D341Med (cell line): ENCODE measurements at regions not wholly inside any gene's neighbourhood (a gene's known extent, or its start where the extent isn't known, plus 50 kb on each side); places are given as distances from the start of the nearest gene placed in this dataset.

ENCODE experiments used
- DNase-seq: peaks from one replicate; pipeline ENCODE4 v3.0.0; 2012; ENCODE audit warnings: low spot score

DNA sequence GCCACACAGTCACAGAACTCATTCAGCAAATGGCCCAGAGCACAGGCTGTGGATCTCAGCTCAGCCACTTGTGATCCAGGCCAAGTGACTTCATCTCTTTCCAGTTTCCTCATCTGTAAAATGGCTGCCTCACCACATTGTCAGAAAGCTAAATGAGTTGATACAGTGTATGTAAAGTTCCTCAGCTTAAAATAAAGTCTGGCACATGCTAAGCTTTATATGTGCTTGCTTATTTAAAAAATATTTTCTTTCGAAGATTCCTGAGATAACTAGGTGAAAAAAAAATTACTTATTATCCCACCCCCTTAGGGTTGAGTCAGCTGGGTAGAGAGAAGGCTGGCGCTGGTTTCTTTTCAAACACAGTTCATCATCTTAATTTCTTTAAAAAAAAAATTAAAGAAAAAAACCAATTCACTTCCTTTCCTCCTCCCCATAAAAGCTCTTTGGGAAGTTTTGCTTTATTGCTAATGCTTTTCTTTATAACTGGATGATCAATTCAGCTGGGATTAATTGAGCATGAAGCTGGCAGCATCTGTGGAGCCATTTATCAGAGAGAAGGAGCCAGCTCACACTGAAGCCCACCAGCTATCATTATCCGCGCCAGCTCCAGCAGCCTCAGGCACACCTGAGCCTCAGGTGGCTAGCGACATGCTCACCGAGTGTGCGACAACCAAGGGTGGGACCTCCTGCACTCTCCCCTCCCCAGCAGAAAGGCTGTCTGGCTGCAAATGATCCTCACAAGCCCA is 354.9 kb downstream of the FOXO1 start:
- no peak for DNase-seq

DNA sequence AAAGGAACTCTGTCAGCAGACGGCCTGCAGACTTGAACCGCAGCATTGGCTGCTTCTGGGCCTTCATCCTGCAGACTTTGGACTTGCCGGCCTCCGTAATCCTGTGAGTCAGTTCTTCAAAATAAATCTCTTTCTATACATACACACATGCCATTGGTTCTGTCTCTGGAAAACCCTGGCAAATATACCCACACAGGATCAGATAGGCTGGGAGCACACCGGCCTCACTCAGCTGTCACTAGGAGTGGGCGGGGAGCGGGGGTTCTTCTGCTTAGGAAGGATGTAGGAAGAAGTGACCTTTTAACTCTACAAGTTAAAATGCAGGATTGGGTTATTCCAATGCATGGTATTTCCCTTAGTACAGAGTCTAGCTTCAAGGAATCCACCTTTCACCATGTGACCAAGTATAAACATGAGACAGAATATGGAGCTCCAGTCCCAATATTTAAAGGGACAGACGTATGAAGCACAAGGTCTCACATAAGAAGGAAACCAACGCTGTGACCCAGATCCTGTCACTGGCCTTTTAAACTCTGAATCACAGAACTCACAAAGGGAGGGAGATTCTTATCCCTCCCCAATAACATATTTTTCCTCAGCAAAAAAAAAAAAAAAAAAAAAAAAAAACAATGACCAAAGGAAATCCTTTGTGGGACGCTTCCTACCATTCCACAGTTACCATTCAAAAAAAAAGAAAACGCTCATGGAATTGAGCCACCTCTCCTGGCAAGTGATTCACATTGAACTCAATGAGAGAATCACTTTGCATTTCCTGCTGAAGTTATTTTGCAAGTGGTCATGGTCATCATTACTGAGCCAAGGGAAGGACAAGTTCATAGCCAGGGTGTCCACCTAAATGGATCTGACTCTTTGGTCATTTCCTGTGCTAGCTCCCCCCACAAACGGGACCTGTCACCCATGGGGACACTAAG is 352.9 kb downstream of the FOXO1 start:
- no peak for DNase-seq

DNA sequence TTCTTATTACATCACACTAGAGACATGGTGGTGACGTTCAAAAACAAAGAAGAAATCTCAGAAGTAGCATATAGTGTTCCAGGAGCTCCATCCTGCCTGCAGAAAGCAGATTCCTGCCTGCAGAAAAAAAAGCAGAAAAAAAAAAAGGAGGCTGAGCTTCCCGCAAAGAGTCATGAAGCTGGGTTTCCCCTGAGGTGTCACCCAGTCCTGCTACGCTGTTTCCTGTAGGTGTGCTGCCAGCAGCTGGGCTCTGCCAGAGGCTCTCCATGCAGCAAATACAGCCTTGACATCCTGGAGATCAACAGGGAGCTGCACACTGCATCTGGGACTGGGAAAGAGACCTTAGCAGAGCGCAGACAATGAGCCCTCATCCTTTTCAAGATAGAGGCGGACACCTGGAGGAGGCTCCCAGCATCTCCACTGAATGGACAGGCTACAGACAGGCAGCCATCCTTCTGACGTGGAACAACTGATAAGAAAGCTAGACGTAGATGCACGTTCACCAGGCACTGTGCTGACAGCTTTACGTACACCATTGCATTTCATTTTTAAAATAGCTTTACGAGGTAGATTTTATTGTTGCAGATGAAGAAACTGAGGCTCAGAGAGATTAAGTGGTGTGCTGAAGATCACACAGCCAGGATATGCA is 350.9 kb downstream of the FOXO1 start:
- no peak for DNase-seq

DNA sequence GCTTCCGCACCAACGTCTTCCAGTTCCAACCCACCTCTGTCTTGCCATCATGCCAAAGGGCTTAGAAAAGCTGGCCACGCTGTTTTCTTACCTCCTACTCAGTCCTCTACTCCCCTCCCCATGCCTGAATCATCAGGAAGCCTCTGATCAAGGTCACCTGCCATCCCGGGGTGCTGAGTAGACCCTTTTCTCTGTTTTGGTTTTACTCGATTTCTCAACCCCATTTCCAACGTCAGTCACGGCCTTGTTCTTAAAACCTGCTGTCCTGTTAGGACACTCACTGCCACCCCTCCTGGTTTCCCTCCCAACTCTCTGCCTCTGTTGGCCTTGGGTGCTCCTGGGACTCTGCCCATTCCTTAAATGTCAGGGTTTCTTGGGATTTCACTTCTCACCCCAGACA is 350.1 kb downstream of the FOXO1 start:
- no peak for DNase-seq

DNA sequence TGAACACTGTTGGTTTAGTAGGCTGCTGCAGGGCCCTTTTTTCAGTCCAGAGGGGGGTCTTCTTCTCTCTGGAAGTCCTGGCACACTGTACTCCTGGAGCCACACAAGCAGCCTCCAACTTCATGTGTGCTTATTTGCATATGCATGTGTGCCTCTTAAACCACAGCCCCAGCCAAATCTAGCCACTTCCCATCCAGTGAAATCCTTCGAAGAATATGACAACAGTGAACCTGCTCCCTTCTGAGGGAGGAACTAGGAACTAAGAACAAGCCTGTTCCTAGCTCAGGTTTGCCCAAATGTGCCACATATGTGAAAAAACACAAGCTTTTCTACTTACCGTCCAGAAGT is 348.5 kb downstream of the FOXO1 start:
- no peak for DNase-seq

DNA sequence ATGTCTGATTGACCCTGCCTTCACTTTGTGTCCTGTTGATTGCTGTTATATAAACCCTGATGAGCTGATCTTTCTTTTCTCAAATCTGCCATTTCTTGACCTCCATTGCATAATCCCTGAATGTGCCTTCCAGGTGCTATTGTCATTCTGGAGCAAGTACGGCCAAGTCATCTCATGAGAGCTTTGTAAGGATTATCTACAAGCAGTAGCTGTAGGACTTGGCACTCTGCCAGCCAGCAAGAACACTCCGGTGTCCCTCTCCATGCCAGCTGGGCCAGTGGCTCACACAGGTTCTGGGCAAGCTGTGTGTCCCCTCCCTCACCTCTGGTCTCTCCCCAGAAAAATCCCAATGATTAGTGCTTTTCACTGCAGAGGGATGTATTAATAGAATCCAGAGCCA is 348.1 kb downstream of the FOXO1 start:
- no peak for DNase-seq

DNA sequence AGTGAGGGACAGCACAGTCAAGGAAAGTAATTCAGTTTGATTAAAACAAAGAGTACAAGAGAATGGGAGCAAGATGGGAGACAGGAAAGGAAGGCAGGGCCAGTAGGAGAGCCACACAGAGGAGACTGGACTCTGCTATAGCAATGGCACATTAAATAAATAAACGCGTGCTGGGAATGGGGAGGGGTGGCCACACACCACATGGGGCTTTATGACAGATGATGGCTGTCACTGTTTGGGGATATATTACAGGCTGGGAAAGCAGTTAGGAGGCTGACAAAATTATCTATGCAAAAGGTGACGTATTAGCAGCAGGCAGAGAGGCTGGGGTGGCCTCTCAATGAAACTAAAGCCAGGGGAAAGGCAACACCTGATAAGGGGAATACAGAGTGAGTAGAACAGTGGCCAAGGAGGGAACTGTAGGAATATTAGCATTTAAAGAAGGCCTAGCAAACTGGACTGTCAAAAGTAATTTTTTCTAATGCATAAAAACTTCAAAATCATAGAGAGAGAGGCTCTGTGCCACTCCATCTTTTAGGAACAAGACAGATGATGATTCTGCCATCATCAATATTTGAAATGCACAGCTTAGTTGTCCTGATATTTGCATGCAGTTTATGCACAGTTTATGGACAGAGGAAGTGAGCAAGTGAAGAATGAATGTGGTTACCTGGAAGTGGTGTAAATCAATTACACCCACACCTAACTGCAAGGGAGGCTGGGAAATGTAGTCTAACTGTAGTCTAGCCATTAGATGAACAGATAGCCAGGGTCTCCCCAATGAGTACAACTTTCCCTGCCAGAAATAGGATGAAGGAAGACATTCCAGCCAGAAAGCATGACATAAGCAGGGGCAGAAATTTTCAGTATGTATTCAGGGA is 346.5 kb downstream of the FOXO1 start:
- no peak for DNase-seq

DNA sequence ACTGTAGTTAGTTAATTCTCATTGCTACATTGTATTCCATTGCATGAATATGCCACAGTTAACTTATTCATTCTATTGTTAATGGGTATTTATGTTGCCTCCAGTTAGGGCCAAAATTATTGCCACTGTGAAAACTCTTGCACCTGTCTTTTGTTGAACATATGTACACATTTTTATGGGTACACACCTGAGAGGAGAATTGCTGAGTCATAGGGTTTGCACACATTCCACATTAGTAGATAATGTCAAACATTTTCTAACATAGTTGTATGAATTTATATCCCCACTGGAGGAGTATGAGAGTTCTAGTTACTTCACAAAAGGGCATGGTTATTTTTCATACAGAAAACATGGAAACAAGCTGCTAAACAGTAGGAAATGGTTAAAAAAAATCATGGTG is 338.4 kb downstream of the FOXO1 start:
- no peak for DNase-seq

DNA sequence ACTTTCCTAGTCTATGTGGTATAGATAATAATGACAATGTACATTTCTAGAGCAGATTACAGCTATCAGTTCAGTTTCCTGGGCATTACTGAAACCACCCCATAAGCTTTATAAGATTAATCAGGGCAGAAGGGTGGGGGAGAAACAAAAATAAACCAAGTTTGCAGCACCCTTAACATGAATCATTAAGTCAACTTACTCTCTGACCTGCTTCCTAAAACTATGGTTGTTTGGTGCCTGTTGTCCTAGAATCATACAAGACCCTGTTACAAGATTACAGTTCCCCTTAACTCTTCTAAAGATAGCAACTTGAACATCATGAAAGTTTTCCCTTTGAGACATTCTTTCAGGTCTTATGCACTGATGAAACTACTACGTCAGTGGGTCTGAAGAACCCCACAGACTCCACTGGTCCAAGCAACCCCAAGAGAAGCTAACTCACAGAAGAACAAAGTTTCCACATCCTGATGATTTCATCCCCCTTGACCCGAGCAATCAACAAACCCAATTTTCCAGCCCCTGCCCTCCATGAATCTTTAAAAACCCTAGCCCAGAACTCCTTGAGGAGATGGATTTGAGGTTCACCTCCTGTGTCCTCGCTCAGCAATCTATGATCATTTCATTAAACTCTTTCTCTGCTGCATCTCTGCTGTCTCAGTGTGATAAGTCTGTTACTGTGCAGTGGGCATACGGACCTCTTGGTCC is 336.5 kb downstream of the FOXO1 start:
- no peak for DNase-seq

DNA sequence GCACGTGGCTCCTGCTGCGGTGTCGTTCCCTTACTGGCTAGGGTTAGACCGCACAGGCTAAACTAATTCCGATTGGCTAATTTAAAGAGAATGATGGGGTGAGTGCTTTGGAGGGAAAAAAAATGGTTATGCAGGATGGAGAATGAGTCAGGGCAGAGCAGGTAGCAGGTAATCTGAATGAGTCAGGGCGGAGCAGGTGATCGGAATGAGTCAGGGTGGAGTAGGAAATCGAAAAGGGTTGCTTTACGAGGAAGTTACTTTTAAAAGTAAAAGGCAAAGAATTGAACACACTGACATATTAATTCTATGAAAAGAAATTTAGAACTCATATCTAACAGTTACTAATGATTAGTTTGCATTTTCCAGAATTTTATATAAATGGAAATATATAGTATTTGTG is 335.5 kb downstream of the FOXO1 start:
- DNase-seq: no peak

DNA sequence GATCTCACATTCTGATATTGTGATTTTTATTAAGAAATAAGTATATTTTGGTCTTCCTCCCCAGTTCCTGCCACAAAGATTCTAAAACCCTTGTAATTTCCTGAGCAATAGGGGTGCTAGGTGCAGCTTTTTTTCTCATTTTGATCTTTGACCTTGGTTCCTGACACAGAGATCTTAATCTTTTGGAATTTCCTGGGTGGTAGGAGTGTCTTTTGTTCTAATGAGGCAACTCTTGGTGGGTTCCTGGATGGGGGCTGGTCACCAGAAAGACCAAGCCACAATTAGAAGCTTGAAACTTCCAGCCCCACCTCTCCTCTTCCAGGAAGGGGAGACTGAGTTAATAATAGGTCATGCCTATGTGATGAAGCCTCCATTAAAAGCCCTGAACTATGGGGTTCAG is 334.6 kb downstream of the FOXO1 start:
- DNase-seq: no peak

DNA sequence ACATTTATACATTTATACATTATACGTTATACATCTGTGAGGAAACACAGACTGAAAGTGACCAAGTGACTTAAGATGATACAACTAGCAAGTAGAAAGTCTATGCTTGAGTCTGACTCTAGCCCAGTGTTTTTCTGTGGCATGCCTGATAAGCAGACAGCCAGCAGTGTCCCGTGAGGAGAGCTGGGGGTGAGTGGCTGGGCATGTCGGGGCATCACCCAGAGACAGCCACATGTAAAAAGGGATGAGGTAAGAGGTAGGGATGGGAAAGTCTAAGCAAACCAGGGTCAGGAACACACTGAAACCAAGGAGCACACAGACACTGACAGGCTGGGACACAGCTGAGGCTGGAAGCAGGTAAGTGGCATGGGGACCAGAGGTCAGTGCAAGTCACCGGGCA is 333.2 kb downstream of the FOXO1 start:
- no peak for DNase-seq

DNA sequence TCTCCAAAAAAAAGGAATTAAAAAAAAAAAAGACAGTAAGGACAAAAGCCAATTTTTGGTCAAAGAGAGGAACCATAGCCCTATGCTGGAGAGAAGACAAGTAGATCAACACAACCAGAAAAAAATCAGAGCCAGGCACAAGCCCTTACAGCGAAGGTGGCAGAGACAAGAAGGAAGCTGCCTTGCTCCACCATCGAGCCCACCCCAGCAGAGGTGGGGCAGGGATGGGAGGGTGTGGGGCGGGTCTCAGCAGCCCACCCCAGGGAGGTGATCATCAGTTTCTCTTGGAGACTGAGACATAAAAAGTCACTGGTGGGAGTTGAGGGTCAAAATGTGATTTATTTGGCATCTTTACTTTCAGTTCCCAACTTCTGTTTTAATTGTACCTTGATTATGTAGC is 332.4 kb downstream of the FOXO1 start:
- no peak for DNase-seq

DNA sequence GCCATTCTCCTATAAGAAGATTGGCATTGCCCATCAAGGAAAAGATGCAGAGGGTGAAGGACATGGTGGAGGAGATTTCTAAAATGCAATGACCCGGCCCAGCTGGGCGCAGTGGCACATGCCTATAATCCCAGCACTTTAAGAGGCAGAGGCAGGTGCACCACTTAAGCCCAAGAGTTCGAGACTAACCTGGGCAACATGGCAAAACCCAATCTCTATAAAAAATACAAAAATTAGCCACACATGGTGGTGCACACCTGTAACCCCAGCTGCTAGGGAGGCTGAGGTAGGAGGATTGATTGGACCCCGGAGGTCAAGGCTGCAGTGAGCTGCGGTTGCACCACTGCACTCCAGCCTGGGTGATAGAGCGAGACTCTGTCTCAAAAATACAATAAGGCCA is 331.8 kb downstream of the FOXO1 start:
- DNase-seq: no peak

DNA sequence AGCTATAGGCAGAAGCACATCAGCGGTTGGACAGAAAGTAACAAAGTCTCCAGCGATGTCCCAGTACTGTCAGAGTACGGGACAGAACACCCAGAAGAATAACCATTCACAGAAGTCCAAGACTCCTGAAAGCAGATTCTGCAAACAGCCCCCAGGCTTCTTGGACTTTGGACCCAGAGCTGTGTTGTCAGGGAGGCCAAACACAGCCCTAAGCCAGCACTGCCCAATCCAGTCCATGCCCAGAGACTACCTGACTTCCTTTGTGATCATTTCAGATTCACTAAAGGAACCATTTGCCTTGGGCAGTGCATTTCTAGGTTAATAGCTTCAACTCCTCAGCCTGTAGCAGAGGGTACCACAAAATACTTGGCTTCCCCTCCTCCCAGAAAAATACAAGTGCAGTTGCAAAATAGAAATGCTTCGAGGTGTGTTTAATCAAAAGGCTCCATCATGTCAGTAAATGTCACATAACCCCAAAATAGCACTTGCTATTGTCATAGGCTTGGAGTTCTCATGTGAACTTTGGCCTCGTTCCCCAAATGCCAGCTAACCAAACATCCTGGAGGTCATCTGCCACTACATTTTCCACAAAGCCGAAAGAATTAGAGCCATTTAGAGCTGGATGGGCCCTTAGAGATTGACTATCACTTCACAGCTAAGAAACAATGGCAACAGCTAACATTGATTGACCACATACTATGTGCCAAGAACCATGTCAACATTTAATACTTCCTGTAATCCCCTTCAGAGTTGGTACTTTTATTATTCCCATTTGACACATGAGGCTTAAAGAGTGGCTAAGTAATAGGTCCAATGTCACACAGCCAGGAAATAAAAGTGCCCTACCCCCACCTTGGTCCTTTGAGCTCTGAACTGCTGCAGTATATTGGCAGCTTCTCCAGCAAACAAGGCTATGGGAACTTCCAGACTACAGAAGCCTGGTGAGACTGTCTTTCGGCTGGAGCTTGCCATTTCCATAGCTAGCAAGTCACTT is 329.9 kb downstream of the FOXO1 start:
- no peak for DNase-seq

DNA sequence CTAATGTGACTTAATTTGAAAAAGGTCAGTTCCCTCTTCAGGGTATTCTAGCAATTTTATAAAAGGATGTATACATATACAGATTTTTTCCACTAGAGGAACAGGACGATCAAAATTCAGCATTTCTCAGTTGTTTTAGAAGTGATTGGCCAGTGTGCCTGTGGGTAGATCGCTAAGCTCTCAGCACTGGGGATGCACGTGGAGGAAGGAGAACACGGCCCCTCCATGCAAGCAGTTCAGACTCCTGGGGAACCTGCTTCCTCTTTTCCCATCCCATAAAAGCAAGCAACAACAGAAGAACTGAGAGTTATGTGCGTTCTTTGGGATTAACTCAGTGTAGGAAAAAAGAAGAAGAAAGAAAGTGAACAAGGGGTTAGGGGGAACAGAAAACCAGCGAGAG is 328.8 kb downstream of the FOXO1 start:
- DNase-seq: no peak

DNA sequence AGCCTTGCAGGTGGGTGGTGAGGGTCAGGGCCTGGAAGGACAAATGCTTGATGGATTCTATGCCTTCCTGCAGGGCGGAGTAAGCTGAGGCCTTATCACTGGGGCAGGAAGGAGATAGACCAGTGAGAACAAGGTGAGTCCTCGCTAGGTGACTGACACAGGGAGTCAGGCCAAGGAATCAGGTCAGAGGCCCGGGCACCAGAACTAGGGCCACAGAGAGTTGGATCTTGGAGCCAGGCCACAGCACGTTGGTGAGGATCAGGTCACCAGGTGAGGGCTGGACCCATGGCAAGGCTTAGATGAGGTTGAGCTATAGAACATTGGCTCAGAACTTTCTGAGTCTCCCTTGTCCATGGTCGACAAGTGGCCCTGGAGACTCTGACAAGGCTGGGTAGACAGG is 328.2 kb downstream of the FOXO1 start:
- no peak for DNase-seq

DNA sequence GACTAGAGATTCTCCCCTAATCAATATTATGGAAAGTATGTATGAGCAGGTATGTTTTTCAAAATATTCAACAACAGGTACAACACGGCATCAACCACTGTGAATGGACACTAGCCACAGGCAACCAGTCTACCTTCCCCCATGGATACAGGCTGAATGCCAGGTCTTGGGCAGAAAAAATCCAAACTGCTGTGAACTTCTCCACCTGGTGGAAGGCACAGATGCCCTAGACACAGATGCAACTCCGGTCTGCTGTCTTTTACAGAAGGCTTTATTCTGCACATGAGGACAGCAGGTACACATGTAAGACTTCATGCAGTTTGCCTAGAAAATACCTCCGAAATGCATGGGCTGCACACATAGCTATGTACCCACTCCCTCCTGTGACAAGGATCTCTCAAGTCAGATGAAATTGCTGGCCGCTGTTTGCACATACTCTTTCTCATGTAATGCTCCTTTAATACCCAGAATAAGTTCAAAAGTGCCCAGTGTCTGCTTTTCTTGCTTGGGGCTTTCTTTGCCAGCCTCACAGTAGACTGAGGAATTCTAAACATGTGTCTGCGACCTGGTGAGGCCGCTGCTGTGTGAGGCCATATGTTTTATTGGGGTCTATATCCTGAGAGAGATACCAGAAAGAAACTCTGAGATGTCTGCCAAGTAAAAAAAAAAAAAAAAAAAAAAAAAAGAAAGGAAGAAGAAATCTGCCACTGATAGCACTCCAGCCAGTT is 325.9 kb downstream of the FOXO1 start:
- no peak for DNase-seq

DNA sequence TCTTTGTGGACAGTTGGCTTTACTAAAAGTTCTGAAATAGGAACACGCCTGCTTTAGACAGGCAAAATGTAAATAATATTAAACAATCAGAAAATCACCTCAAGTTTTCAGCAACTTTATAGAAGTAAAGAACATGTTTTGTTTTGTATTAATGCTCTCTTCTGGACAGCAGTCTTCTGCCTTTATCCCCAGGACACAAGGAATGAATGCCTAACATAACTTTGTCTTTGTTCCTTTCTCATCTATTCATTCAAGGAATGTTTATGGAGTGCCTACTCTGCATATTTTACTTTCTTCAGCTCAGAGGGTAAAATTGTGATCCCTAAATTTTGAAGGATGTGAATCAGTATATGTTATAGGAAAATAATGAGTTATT is 325.4 kb downstream of the FOXO1 start:
- no peak for DNase-seq

DNA sequence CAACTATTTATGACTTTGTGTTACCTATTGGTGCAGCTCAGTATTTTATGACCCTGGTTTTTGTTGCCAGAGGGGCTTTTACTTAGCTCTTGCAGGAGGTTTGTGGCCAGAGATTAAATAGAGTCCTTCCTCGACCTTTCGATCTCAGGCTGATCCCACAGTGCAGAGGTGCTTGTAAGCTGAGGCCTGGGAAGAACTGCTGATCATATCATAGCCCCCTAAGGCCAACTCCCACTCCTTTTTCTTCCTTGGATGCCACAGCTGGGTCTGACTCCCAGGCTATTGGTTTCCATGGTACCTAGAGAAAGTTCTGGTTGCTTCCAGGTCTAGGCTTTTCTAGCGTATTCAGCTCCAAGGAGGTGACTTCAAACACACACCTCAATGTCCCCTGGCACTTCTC is 324.9 kb downstream of the FOXO1 start:
- no peak for DNase-seq
